ENCODE measurements at regions not wholly inside any gene's neighbourhood (a gene's known extent, or its start where the extent isn't known, plus 50 kb on each side); places are given as distances from the start of the nearest gene placed in this dataset.

DNA sequence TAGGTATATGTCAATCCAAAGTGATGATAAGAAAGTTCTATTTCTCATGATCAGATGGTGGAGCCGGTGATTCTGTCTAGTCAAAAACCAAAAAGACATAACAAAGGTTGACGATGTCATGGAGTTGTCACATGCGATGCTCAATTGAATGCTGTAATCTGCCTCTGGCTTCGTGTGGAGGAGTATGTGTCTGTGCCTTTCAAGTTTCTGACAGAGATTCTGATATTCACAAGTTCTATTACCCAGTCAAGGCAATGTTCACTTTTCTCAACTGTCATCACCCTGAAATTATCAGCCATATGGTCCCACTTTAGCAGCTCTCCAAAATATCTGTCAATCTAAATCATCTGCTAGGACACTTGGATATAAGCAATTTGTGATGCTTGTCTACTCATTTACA, 367.6 kb upstream of the PRR20A start:
- CTCF ChIA-PET: no interaction called here
- DNase-seq (ENCODE audit: low read depth, low spot score): no peak
- Histone ChIP-seq H3K27me3 (ENCODE audit: control insufficient read depth, insufficient read depth, low read length) (no peaks in the 10 kb centered on the region), H3K9me3 (ENCODE audit: control insufficient read depth, insufficient read depth, low read length) (peaks cover 3% of the 10 kb centered on the region; the same call in 1 of the 2 replicates), H3K27ac (ENCODE audit: low read depth, low read length) (no peak overlapping the region), H3K4me3 (ENCODE audit: low read depth, low read length) (no peak overlapping the region)
- POLR2A ChIA-PET: no interaction called here
- TF ChIP-seq, protein P1, sequence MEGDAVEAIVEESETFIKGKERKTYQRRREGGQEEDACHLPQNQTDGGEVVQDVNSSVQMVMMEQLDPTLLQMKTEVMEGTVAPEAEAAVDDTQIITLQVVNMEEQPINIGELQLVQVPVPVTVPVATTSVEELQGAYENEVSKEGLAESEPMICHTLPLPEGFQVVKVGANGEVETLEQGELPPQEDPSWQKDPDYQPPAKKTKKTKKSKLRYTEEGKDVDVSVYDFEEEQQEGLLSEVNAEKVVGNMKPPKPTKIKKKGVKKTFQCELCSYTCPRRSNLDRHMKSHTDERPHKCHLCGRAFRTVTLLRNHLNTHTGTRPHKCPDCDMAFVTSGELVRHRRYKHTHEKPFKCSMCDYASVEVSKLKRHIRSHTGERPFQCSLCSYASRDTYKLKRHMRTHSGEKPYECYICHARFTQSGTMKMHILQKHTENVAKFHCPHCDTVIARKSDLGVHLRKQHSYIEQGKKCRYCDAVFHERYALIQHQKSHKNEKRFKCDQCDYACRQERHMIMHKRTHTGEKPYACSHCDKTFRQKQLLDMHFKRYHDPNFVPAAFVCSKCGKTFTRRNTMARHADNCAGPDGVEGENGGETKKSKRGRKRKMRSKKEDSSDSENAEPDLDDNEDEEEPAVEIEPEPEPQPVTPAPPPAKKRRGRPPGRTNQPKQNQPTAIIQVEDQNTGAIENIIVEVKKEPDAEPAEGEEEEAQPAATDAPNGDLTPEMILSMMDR (IDR thresholded peaks at IDR 0.05; ENCODE audit: low read depth, low read length): no peak

GRCh38 chr13:56789527-56789926, 351.2 kb upstream of the PRR20A start:
- Histone ChIP-seq H3K27ac (ENCODE audit: low read depth, low read length) (no peak overlapping the region), H3K27me3 (ENCODE audit: control insufficient read depth, insufficient read depth, low read length) (no peaks in the 10 kb centered on the region), H3K9me3 (ENCODE audit: control insufficient read depth, insufficient read depth, low read length) (peaks cover 2% of the 10 kb centered on the region; the same call in 1 of the 2 replicates), H3K4me3 (ENCODE audit: low read depth, low read length) (no peak overlapping the region)
- ChIA-PET POLR2A (no interaction called here), CTCF (no interaction called here)
- no peak for DNase-seq (ENCODE audit: low read depth, low spot score)
- TF ChIP-seq, protein P1 (IDR thresholded peaks at IDR 0.05; ENCODE audit: low read depth, low read length): no peak

- POLR2A ChIA-PET: no interaction called here
- no peak for DNase-seq (ENCODE audit: low read depth, low spot score)
- H3K27me3 ChIP-seq (ENCODE audit: control insufficient read depth, insufficient read depth, low read length): no peaks in the 10 kb centered on the region
- CTCF ChIA-PET: no interaction called here
- peaks cover 17% of the 10 kb centered on the region for H3K9me3 ChIP-seq (ENCODE audit: control insufficient read depth, insufficient read depth, low read length)
- TF ChIP-seq, protein P1 (IDR thresholded peaks at IDR 0.05; ENCODE audit: low read depth, low read length): no peak
- no peak overlapping the region for H3K27ac ChIP-seq (ENCODE audit: low read depth, low read length)
- H3K4me3 ChIP-seq (ENCODE audit: low read depth, low read length): no peak overlapping the region
Measured at GRCh38 chr13:56837161-56837560, 303.6 kb upstream of the PRR20A start.

- no peaks in the 10 kb centered on the region for H3K27me3 ChIP-seq (ENCODE audit: control insufficient read depth, insufficient read depth, low read length)
- no peak overlapping the region for H3K4me3 ChIP-seq (ENCODE audit: low read depth, low read length)
- TF ChIP-seq, protein P1 (IDR thresholded peaks at IDR 0.05; ENCODE audit: low read depth, low read length): no peak
- H3K27ac ChIP-seq (ENCODE audit: low read depth, low read length): no peak overlapping the region
- POLR2A ChIA-PET: no interaction called here
- CTCF ChIA-PET: no interaction called here
- no peak for DNase-seq (ENCODE audit: low read depth, low spot score)
- H3K9me3 ChIP-seq (ENCODE audit: control insufficient read depth, insufficient read depth, low read length): no peaks in the 10 kb centered on the region
Measured at GRCh38 chr13:56850852-56851251, 289.9 kb upstream of the PRR20A start.

DNA sequence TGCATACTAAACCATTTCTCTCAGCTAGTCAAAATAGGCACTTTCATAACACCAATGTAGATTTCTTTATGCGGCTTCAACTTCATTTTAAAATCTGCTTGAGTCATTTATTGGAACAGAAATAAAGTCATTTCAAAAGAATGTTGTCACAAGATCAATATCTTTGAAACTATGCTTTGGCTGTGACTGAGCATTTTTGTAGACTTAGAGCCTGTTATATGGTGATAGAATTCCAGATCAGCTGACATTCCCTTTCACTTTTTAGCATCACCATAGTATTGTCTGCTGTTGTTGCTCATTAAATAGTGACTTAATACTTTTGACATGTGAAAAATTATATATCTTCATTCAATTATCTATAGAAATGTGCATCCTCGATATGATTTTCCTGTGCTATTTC, 279.2 kb upstream of the PRR20A start:
- H3K9me3 ChIP-seq (ENCODE audit: control insufficient read depth, insufficient read depth, low read length): no peaks in the 10 kb centered on the region
- TF ChIP-seq, protein P1 (IDR thresholded peaks at IDR 0.05; ENCODE audit: low read depth, low read length): no peak
- H3K4me3 ChIP-seq (ENCODE audit: low read depth, low read length): no peak overlapping the region
- no peaks in the 10 kb centered on the region for H3K27me3 ChIP-seq (ENCODE audit: control insufficient read depth, insufficient read depth, low read length)
- H3K27ac ChIP-seq (ENCODE audit: low read depth, low read length): no peak overlapping the region
- POLR2A ChIA-PET: no interaction called here
- DNase-seq (ENCODE audit: low read depth, low spot score): no peak
- CTCF ChIA-PET: no interaction called here

All from AG04450 (cell line).